K562 (cell line): ENCODE measurements at regions not wholly inside any gene's neighbourhood (a gene's known extent, or its start where the extent isn't known, plus 50 kb on each side); places are given as distances from the start of the nearest gene placed in this dataset.
A peak's percentile ranks its signal among the peaks of the same experiment; 100 is the strongest.

Experiments used
- ARID1B ChIP-seq: fragments of 450-650 bp; IDR thresholded peaks from 2 replicates; pipeline ENCODE4 v1.6.1; 2016; ENCODE audit warnings: antibody characterized with exemption, mild to moderate bottlenecking, inconsistent platforms
- BRCA1 ChIP-seq, 2 experiments: fragments of 450-650 bp in 1 of 2; sonication (generic) in 1 of 2; formaldehyde crosslinking in 1 of 2; IDR thresholded peaks; 2 replicates each; pipeline versions ENCODE4 v1.5.0 to v1.6.1; 2017 to 2020; ENCODE audit warnings: mild to moderate bottlenecking in 1 of 2, missing genetic modification reagents in 1 of 2
- BRF1 ChIP-seq: IDR thresholded peaks from 3 replicates; pipeline ENCODE4 v1.6.1; 2011; ENCODE audit warnings: borderline replicate concordance, mild to moderate bottlenecking; ENCODE audit not compliant: insufficient read length; ENCODE audit errors: extremely low read depth
- CREB1 ChIP-seq, 2 experiments: sonication (generic) in 1 of 2; formaldehyde crosslinking in 1 of 2; IDR thresholded peaks; 2 replicates each; pipeline versions ENCODE4 v1.6.1 to v1.8.0; 2012 to 2022; ENCODE audit warnings: inconsistent platforms in 1 of 2, mild to moderate bottlenecking in 1 of 2, missing genetic modification reagents in 1 of 2, moderate library complexity in 1 of 2
- KDM5B ChIP-seq: fragments of 200-600 bp; sonication (generic); IDR thresholded peaks from 2 replicates; pipeline ENCODE4 v1.6.1; 2012; ENCODE audit warnings: low read depth, mild to moderate bottlenecking, moderate library complexity, low read length, control low read depth, inconsistent platforms; ENCODE audit not compliant: insufficient replicate concordance
- MCM3 ChIP-seq: fragments of 450-650 bp; IDR thresholded peaks from 2 replicates; pipeline ENCODE4 v1.6.1; 2016
- MCM5 ChIP-seq: fragments of 450-650 bp; IDR thresholded peaks from 2 replicates; pipeline ENCODE4 v1.6.1; 2016; ENCODE audit warnings: low read depth
- PHB2 ChIP-seq: fragments of 450-650 bp; IDR thresholded peaks from 2 replicates; pipeline ENCODE4 v1.6.1; 2017; ENCODE audit warnings: low read depth
- POLR2AphosphoS5 ChIP-seq: IDR thresholded peaks from 2 replicates; pipeline ENCODE4 v1.6.1; 2011; ENCODE audit warnings: mild to moderate bottlenecking, low read depth, low read length, moderate library complexity; ENCODE audit not compliant: control insufficient read depth, insufficient read depth
- RAD21 ChIP-seq, 2 experiments: fragments of 250-450 bp in 1 of 2; fragments of 450-650 bp in 1 of 2; sonication (Bioruptor Pico) in 1 of 2; formaldehyde crosslinking in 1 of 2; IDR thresholded peaks in 1 of 2; conservative IDR thresholded peaks in 1 of 2; 2 replicates each; pipeline versions ENCODE4 v1.4.0 to v1.8.0; 2020 to 2022; ENCODE audit warnings: mild to moderate bottlenecking in 2 of 2, moderate library complexity in 1 of 2
- RFX1 ChIP-seq: fragments of 450-650 bp; IDR thresholded peaks from 2 replicates; pipeline ENCODE4 v1.6.1; 2016; ENCODE audit warnings: mild to moderate bottlenecking, moderate library complexity
- SETDB1 ChIP-seq: IDR thresholded peaks from one replicate; pipeline ENCODE4 v1.6.1; 2012; ENCODE audit warnings: low read length, control low read depth, inconsistent platforms
- U2AF1 ChIP-seq: fragments of 200-400 bp; formaldehyde crosslinking; optimal IDR thresholded peaks from 2 replicates; pipeline ENCODE3; 2017; ENCODE audit warnings: mild to moderate bottlenecking, low read depth, low read length, moderate library complexity
- TF ChIP-seq, protein P1 (sequence below), 2 experiments: fragments of 450-650 bp; conservative IDR thresholded peaks; 2 replicates each; pipeline ENCODE4 v1.6.1; 2017; ENCODE audit warnings: mild to moderate bottlenecking in 2 of 2, moderate library complexity in 2 of 2
- TF ChIP-seq, protein P2 (sequence below): fragments of 450-650 bp; IDR thresholded peaks from 2 replicates; pipeline ENCODE4 v1.6.1; 2016; ENCODE audit warnings: missing biosample characterization, missing genetic modification characterization
- TF ChIP-seq, protein P3 (sequence below): fragments of 450-650 bp; IDR thresholded peaks from 2 replicates; pipeline ENCODE4 v1.6.1; 2017; ENCODE audit warnings: antibody characterized with exemption, mild to moderate bottlenecking
- TF ChIP-seq, protein P4 (sequence below): fragments of 250-450 bp; sonication (Bioruptor Pico); IDR thresholded peaks from 2 replicates; pipeline ENCODE4 v1.5.0; 2021

DNA sequence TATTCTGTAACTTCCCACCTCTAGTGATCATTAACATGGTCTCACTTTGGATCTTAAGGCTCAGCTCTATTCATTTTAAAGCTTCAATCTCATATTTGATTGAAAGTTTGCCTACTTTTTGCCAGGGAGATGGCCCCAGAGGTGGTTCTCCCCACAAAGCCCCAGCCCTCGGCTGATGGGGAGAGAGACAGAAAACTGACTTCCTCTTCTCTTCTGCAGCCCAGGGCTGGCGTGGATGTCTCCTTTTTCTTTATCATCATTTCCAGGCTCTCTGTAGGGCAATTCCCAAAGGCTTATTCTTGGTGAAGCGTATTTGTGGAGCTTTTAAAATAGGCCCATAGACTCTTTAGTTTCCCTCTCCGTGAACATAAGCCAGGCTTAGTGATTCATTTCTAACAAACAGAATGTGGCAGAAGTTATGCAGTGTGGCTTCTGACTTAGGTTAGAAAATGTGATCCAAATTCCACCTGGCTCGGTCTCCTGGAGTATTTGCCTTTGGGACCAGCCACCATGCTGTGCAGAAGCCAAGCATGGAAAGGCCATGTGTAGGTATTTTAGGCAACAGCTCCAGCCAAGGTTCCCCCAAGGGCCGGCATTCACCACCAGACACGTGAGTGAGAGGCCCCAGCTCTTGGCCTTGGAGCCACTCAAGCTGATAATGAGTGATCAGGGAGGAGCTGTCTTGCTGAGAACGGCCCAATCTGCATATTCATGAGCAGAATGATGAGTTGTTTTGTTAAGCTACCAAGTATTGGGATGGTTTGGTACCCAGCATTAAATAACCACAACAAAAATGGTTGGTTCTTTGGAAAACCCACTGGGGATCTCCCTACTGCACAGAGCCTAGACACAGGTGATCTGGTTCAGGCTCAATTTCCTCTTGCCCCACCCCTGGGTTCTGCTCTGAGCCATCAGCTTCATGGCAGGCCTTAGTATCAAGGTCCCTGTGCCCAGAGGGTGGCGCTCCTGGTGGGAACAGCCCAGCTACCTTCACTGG, 353.2 kb upstream of the PROK2 start (continued):
- TF ChIP-seq CREB1 (IDR thresholded peaks at IDR 0.05) = no peak
- TF ChIP-seq CREB1 (CRISPR knock-in tag; IDR thresholded peaks at IDR 0.05) = no peak
- TF ChIP-seq, protein P1, sequence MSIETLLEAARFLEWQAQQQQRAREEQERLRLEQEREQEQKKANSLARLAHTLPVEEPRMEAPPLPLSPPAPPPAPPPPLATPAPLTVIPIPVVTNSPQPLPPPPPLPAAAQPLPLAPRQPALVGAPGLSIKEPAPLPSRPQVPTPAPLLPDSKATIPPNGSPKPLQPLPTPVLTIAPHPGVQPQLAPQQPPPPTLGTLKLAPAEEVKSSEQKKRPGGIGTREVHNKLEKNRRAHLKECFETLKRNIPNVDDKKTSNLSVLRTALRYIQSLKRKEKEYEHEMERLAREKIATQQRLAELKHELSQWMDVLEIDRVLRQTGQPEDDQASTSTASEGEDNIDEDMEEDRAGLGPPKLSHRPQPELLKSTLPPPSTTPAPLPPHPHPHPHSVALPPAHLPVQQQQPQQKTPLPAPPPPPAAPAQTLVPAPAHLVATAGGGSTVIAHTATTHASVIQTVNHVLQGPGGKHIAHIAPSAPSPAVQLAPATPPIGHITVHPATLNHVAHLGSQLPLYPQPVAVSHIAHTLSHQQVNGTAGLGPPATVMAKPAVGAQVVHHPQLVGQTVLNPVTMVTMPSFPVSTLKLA (conservative IDR thresholded peaks at IDR 0.05) = 0 out of 4 replicates have a peak, but pooled peaks have one; percentile 26 to 30
- no peak for TF ChIP-seq PHB2
- TF ChIP-seq MCM3 = no peak
- TF ChIP-seq, protein P2, sequence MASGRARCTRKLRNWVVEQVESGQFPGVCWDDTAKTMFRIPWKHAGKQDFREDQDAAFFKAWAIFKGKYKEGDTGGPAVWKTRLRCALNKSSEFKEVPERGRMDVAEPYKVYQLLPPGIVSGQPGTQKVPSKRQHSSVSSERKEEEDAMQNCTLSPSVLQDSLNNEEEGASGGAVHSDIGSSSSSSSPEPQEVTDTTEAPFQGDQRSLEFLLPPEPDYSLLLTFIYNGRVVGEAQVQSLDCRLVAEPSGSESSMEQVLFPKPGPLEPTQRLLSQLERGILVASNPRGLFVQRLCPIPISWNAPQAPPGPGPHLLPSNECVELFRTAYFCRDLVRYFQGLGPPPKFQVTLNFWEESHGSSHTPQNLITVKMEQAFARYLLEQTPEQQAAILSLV = no peak
- no peak for TF ChIP-seq BRCA1 (IDR thresholded peaks at IDR 0.05)
- TF ChIP-seq BRCA1 (CRISPR knock-in tag; IDR thresholded peaks at IDR 0.05) = no peak
- TF ChIP-seq SETDB1 = no peak
- TF ChIP-seq BRF1 = no peak
- peak; percentile 13; the same call in 1 of the 2 replicates for TF ChIP-seq ARID1B
- TF ChIP-seq U2AF1 = no peak
- TF ChIP-seq, protein P3, sequence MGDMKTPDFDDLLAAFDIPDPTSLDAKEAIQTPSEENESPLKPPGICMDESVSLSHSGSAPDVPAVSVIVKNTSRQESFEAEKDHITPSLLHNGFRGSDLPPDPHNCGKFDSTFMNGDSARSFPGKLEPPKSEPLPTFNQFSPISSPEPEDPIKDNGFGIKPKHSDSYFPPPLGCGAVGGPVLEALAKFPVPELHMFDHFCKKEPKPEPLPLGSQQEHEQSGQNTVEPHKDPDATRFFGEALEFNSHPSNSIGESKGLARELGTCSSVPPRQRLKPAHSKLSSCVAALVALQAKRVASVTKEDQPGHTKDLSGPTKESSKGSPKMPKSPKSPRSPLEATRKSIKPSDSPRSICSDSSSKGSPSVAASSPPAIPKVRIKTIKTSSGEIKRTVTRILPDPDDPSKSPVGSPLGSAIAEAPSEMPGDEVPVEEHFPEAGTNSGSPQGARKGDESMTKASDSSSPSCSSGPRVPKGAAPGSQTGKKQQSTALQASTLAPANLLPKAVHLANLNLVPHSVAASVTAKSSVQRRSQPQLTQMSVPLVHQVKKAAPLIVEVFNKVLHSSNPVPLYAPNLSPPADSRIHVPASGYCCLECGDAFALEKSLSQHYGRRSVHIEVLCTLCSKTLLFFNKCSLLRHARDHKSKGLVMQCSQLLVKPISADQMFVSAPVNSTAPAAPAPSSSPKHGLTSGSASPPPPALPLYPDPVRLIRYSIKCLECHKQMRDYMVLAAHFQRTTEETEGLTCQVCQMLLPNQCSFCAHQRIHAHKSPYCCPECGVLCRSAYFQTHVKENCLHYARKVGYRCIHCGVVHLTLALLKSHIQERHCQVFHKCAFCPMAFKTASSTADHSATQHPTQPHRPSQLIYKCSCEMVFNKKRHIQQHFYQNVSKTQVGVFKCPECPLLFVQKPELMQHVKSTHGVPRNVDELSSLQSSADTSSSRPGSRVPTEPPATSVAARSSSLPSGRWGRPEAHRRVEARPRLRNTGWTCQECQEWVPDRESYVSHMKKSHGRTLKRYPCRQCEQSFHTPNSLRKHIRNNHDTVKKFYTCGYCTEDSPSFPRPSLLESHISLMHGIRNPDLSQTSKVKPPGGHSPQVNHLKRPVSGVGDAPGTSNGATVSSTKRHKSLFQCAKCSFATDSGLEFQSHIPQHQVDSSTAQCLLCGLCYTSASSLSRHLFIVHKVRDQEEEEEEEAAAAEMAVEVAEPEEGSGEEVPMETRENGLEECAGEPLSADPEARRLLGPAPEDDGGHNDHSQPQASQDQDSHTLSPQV = peak; percentile 63
- TF ChIP-seq KDM5B = no peak
- TF ChIP-seq MCM5 = no peak
- TF ChIP-seq RAD21 (CRISPR knock-in tag; conservative IDR thresholded peaks at IDR 0.05 in 1 of 2, IDR thresholded peaks at IDR 0.05 in 1 of 2) = 0 out of 4 replicates have a peak, but pooled peaks of 1 of the 2 experiments have one; percentile 8
- no peak for TF ChIP-seq RFX1
- no peak for TF ChIP-seq POLR2AphosphoS5
- TF ChIP-seq, protein P4, sequence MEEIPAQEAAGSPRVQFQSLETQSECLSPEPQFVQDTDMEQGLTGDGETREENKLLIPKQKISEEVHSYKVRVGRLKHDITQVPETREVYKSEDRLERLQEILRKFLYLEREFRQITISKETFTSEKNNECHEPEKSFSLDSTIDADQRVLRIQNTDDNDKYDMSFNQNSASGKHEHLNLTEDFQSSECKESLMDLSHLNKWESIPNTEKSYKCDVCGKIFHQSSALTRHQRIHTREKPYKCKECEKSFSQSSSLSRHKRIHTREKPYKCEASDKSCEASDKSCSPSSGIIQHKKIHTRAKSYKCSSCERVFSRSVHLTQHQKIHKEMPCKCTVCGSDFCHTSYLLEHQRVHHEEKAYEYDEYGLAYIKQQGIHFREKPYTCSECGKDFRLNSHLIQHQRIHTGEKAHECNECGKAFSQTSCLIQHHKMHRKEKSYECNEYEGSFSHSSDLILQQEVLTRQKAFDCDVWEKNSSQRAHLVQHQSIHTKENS (CRISPR knock-in tag) = no peak
